RWPE2 (cell line): ENCODE measurements at regions not wholly inside any gene's neighbourhood (a gene's known extent, or its start where the extent isn't known, plus 50 kb on each side); places are given as distances from the start of the nearest gene placed in this dataset.

Experiments used
- ATAC-seq: fragments of 200-7000 bp; cut with Tn5 transposase; 3 replicates; pipeline ENCODE4 v1.9.1; 2021; ENCODE audit warnings: low read depth
- DNase-seq: peaks from one replicate; pipeline ENCODE4 v3.0.0-alpha.2; 2020; ENCODE audit warnings: low spot score
- H3K27ac ChIP-seq: fragments of 450-650 bp; 2 replicates; pipeline ENCODE4 v1.5.1; 2017; ENCODE audit warnings: mild to moderate bottlenecking; ENCODE audit not compliant: poor library complexity, severe bottlenecking
- H3K27me3 ChIP-seq: fragments of 250-450 bp; sonication (Bioruptor Pico); 2 replicates; pipeline ENCODE4 v1.5.1; 2021; ENCODE audit warnings: mild to moderate bottlenecking, moderate library complexity; ENCODE audit not compliant: insufficient read depth, poor library complexity, severe bottlenecking
- H3K36me3 ChIP-seq: fragments of 250-450 bp; sonication (Bioruptor Pico); 2 replicates; pipeline ENCODE4 v1.5.1; 2020; ENCODE audit warnings: low read depth, mild to moderate bottlenecking, moderate library complexity
- H3K4me1 ChIP-seq: fragments of 250-450 bp; sonication (Bioruptor Pico); 2 replicates; pipeline ENCODE4 v1.5.1; 2021; ENCODE audit warnings: mild to moderate bottlenecking, moderate library complexity; ENCODE audit not compliant: insufficient read depth, poor library complexity, severe bottlenecking
- H3K4me3 ChIP-seq: fragments of 250-450 bp; sonication (Bioruptor Pico); 2 replicates; pipeline ENCODE4 v1.5.1; 2021; ENCODE audit warnings: mild to moderate bottlenecking, moderate library complexity; ENCODE audit not compliant: severe bottlenecking
- H3K9me3 ChIP-seq: fragments of 250-450 bp; sonication (Bioruptor Pico); 2 replicates; pipeline ENCODE4 v1.5.1; 2021; ENCODE audit warnings: mild to moderate bottlenecking, moderate library complexity; ENCODE audit not compliant: severe bottlenecking
- CTCF ChIP-seq: fragments of 450-650 bp; IDR thresholded peaks from one replicate; pipeline ENCODE4 v1.5.1; 2017; ENCODE audit warnings: mild to moderate bottlenecking, moderate library complexity; ENCODE audit not compliant: poor library complexity, severe bottlenecking

GRCh38 chr15:38038659-38039442, 104.4 kb downstream of the TMCO5A start:
- Histone ChIP-seq H3K27me3 (no peaks in the 10 kb centered on the region), H3K27ac (peak overlapping the region; percentile 88), H3K4me3 (no peak overlapping the region), H3K36me3 (no peaks in the 10 kb centered on the region), H3K9me3 (no peaks in the 10 kb centered on the region), H3K4me1 (peaks cover 66% of the 10 kb centered on the region)
- peak; percentile 90 for ATAC-seq
- DNase-seq = no peak
- no peak for TF ChIP-seq CTCF

GRCh38 chr15:38040615-38041014, 106.2 kb downstream of the TMCO5A start:
- H3K4me3 ChIP-seq = no peak overlapping the region
- no peak for TF ChIP-seq CTCF
- H3K36me3 ChIP-seq = no peaks in the 10 kb centered on the region
- no peak for DNase-seq
- no peaks in the 10 kb centered on the region for H3K27me3 ChIP-seq
- peaks cover 62% of the 10 kb centered on the region for H3K4me1 ChIP-seq
- H3K9me3 ChIP-seq = no peaks in the 10 kb centered on the region
- ATAC-seq = no peak
- peak overlapping the region; percentile 88 for H3K27ac ChIP-seq

- Histone ChIP-seq H3K27me3 (no peaks in the 10 kb centered on the region), H3K4me3 (no peak overlapping the region), H3K9me3 (no peaks in the 10 kb centered on the region), H3K27ac (peak overlapping the region; percentile 88), H3K4me1 (peaks cover 52% of the 10 kb centered on the region), H3K36me3 (no peaks in the 10 kb centered on the region)
- no peak for DNase-seq
- peak; percentile 89 for ATAC-seq
- TF ChIP-seq CTCF = no peak
Observed at GRCh38 chr15:38041576-38041975, 107.1 kb downstream of the TMCO5A start.

GRCh38 chr15:38042211-38042610, 107.8 kb downstream of the TMCO5A start:
- H3K4me3 ChIP-seq = no peak overlapping the region

More at GRCh38 chr15:38042211-38042610, 107.8 kb downstream of the TMCO5A start:
- Histone ChIP-seq H3K27ac (peak overlapping the region; percentile 88), H3K9me3 (no peaks in the 10 kb centered on the region), H3K36me3 (no peaks in the 10 kb centered on the region), H3K27me3 (no peaks in the 10 kb centered on the region), H3K4me1 (peaks cover 50% of the 10 kb centered on the region)
- DNase-seq = no peak
- ATAC-seq = no peak
- no peak for TF ChIP-seq CTCF
